OCI-M2 (cell line): ENCODE measurements at regions not wholly inside any gene's neighbourhood (a gene's known extent, or its start where the extent isn't known, plus 50 kb on each side); places are given as distances from the start of the nearest gene placed in this dataset.

ENCODE experiments used
- DNase-seq: peaks from one replicate; lab custom pipeline; 2025; ENCODE audit not compliant: unreplicated experiment; lab: John Stamatoyannopoulos, UW

- DNase-seq: no peak
Measured at GRCh38 chr2:136376798-136377211, 258.9 kb upstream of the CXCR4 start.

GRCh38 chr2:136376211-136376610 lies 258.3 kb upstream of the CXCR4 start:
- DNase-seq: no peak

- no peak for DNase-seq
Measured at GRCh38 chr2:136375017-136375901, 257.3 kb upstream of the CXCR4 start.

- no peak for DNase-seq
Measured at GRCh38 chr2:136373841-136374240, 255.9 kb upstream of the CXCR4 start.

GRCh38 chr2:136373029-136373428 lies 255.1 kb upstream of the CXCR4 start:
- DNase-seq: no peak

GRCh38 chr2:136363900-136364299 lies 246.0 kb upstream of the CXCR4 start:
- no peak for DNase-seq

- no peak for DNase-seq
Measured at GRCh38 chr2:136363470-136363869, 245.5 kb upstream of the CXCR4 start.

GRCh38 chr2:136362676-136363390 lies 244.9 kb upstream of the CXCR4 start:
- DNase-seq: no peak

GRCh38 chr2:136361521-136361920 lies 243.6 kb upstream of the CXCR4 start:
- no peak for DNase-seq

- DNase-seq: no peak
Measured at GRCh38 chr2:136360790-136361189, 242.8 kb upstream of the CXCR4 start.

GRCh38 chr2:136359121-136359965 lies 241.4 kb upstream of the CXCR4 start:
- DNase-seq: no peak

GRCh38 chr2:136358576-136358975 lies 240.6 kb upstream of the CXCR4 start:
- no peak for DNase-seq

GRCh38 chr2:136357007-136357380 lies 239.0 kb upstream of the CXCR4 start:
- DNase-seq: no peak

- no peak for DNase-seq
Measured at GRCh38 chr2:136356125-136357006, 238.4 kb upstream of the CXCR4 start.

- no peak for DNase-seq
Measured at GRCh38 chr2:136351684-136352083, 233.7 kb upstream of the CXCR4 start.

GRCh38 chr2:136347981-136348380 lies 230.0 kb upstream of the CXCR4 start:
- no peak for DNase-seq

GRCh38 chr2:136344339-136344738 lies 226.4 kb upstream of the CXCR4 start:
- DNase-seq: no peak

GRCh38 chr2:136342138-136342537 lies 224.2 kb upstream of the CXCR4 start:
- no peak for DNase-seq

GRCh38 chr2:136334967-136335366 lies 217.0 kb upstream of the CXCR4 start:
- DNase-seq: no peak

GRCh38 chr2:136332436-136333095 lies 214.6 kb upstream of the CXCR4 start:
- no peak for DNase-seq
